Upper lobe of right lung (tissue), 1 donor: ENCODE measurements at regions not wholly inside any gene's neighbourhood (a gene's known extent, or its start where the extent isn't known, plus 50 kb on each side); places are given as distances from the start of the nearest gene placed in this dataset.

Experiments
- ATAC-seq: fragments of 200-7000 bp; cut with Tn5 transposase; one replicate; pipeline ENCODE4 v1.9.1; 2020; ENCODE audit warnings: mild to moderate bottlenecking, moderate library complexity
- DNase-seq: peaks from one replicate; pipeline ENCODE4 v3.0.0-alpha.2; 2020
- H3K27ac ChIP-seq: fragments of 200-600 bp; one replicate; pipeline ENCODE4 v1.8.0; 2022
- H3K27me3 ChIP-seq: fragments of 200-600 bp; one replicate; pipeline ENCODE4 v1.8.0; 2022; ENCODE audit warnings: mild to moderate bottlenecking
- H3K36me3 ChIP-seq: fragments of 200-600 bp; one replicate; pipeline ENCODE4 v1.8.0; 2022
- H3K4me1 ChIP-seq: fragments of 200-600 bp; one replicate; pipeline ENCODE4 v1.8.0; 2022
- H3K4me3 ChIP-seq: fragments of 200-600 bp; one replicate; pipeline ENCODE4 v1.8.0; 2022; ENCODE audit warnings: mild to moderate bottlenecking
- H3K9me3 ChIP-seq: fragments of 200-600 bp; one replicate; pipeline ENCODE4 v1.8.0; 2022
- CTCF ChIP-seq: fragments of 200-600 bp; IDR thresholded peaks from one replicate; pipeline ENCODE4 v1.8.0; 2022; ENCODE audit warnings: antibody characterized with exemption
- intact Hi-C: fragments of 100-400 bp; cut with DNase I; formaldehyde crosslinking; loops from one replicate; pipeline ENCODE4 v1.11.0; 2022
- donor health status: DM: no; HTN: yes; CAD: no; lungs with severe emphysema.

GRCh38 chr16:86118467-86119307 is 219.7 kb downstream of the IRF8 start:
- intact Hi-C loops: no loop called here

GRCh38 chr16:86120201-86121192 is 221.5 kb downstream of the IRF8 start:
- peaks cover 6% of the 10 kb centered on the region for H3K27me3 ChIP-seq
- H3K27ac ChIP-seq: no peak overlapping the region
- no peaks in the 10 kb centered on the region for H3K36me3 ChIP-seq
- H3K9me3 ChIP-seq: no peaks in the 10 kb centered on the region
- DNase-seq: no peak
- ATAC-seq: no peak
- intact Hi-C loops: no loop called here
- no peak overlapping the region for H3K4me3 ChIP-seq
- no peak for TF ChIP-seq CTCF
- H3K4me1 ChIP-seq: no peaks in the 10 kb centered on the region

More at GRCh38 chr16:86118467-86119307, 219.7 kb downstream of the IRF8 start:
- H3K36me3 ChIP-seq: no peaks in the 10 kb centered on the region
- no peak overlapping the region for H3K4me3 ChIP-seq
- peaks cover 6% of the 10 kb centered on the region for H3K27me3 ChIP-seq
- TF ChIP-seq CTCF: no peak
- H3K27ac ChIP-seq: no peak overlapping the region
- H3K4me1 ChIP-seq: no peaks in the 10 kb centered on the region
- DNase-seq: no peak
- no peaks in the 10 kb centered on the region for H3K9me3 ChIP-seq
- no peak for ATAC-seq

GRCh38 chr16:86121374-86122010 is 222.5 kb downstream of the IRF8 start:
- no peak for TF ChIP-seq CTCF
- H3K27ac ChIP-seq: no peak overlapping the region
- no peak overlapping the region for H3K4me3 ChIP-seq
- ATAC-seq (no peak), DNase-seq (no peak)
- H3K27me3 ChIP-seq: peaks cover 6% of the 10 kb centered on the region
- intact Hi-C loops: no loop called here
- no peaks in the 10 kb centered on the region for H3K36me3 ChIP-seq
- H3K4me1 ChIP-seq: no peaks in the 10 kb centered on the region
- no peaks in the 10 kb centered on the region for H3K9me3 ChIP-seq

GRCh38 chr16:86122681-86123342 is 223.8 kb downstream of the IRF8 start:
- Histone ChIP-seq H3K9me3 (no peaks in the 10 kb centered on the region), H3K27me3 (peaks cover 13% of the 10 kb centered on the region), H3K4me1 (no peaks in the 10 kb centered on the region), H3K36me3 (no peaks in the 10 kb centered on the region), H3K27ac (no peak overlapping the region), H3K4me3 (no peak overlapping the region)
- DNase-seq (no peak), ATAC-seq (no peak)
- no peak for TF ChIP-seq CTCF
- intact Hi-C loops: no loop called here

GRCh38 chr16:86124321-86124720 is 225.4 kb downstream of the IRF8 start:
- Histone ChIP-seq H3K27me3 (peaks cover 13% of the 10 kb centered on the region), H3K27ac (no peak overlapping the region), H3K4me1 (no peaks in the 10 kb centered on the region), H3K9me3 (no peaks in the 10 kb centered on the region), H3K4me3 (no peak overlapping the region), H3K36me3 (no peaks in the 10 kb centered on the region)
- intact Hi-C loops: no loop called here
- DNase-seq (no peak), ATAC-seq (no peak)
- no peak for TF ChIP-seq CTCF
